Thyroid gland (tissue), 4 donors: ENCODE measurements at regions not wholly inside any gene's neighbourhood (a gene's known extent, or its start where the extent isn't known, plus 50 kb on each side); places are given as distances from the start of the nearest gene placed in this dataset.

Experiments
- POLR2A ChIP-seq, 2 donors: fragments of 450-650 bp; IDR thresholded peaks; one replicate each; pipeline ENCODE4 v1.6.1; 2017; ENCODE audit warnings: antibody characterized with exemption in 2 of 2, mild to moderate bottlenecking in 2 of 2, moderate library complexity in 1 of 2
- TF ChIP-seq, protein P1 (sequence below), 6 experiments: fragments of 200-600 bp in 3 of 6; fragments of 450-650 bp in 3 of 6; sonication (generic) in 3 of 6; IDR thresholded peaks; one replicate each; pipeline ENCODE4 v1.5.1; 2016 to 2019; ENCODE audit warnings: antibody characterized with exemption in 6 of 6, mild to moderate bottlenecking in 2 of 6, inconsistent platforms in 1 of 6, moderate library complexity in 1 of 6

DNA sequence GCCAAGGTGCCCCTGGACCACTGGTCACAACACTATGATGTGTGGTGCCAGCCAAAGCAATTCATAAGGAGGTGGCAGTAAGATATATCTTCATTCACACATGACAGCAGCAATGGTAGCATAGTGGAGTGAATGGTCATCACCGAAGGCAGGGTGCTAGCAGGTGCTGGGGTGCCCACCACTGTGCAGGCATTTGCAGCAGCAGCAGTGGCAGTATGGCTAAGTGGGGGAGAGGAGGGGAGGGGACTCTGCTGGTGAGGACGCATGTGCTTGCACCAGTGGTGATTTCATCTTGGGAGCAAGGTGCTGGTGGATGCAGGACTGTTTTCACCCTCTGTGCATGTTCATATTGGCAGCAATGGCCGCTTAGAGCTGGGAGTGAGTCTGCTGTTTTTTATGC, 419.1 kb upstream of the KLHL4 start:
- TF ChIP-seq POLR2A (IDR thresholded peaks at IDR 0.05) = no peak
- TF ChIP-seq, protein P1, sequence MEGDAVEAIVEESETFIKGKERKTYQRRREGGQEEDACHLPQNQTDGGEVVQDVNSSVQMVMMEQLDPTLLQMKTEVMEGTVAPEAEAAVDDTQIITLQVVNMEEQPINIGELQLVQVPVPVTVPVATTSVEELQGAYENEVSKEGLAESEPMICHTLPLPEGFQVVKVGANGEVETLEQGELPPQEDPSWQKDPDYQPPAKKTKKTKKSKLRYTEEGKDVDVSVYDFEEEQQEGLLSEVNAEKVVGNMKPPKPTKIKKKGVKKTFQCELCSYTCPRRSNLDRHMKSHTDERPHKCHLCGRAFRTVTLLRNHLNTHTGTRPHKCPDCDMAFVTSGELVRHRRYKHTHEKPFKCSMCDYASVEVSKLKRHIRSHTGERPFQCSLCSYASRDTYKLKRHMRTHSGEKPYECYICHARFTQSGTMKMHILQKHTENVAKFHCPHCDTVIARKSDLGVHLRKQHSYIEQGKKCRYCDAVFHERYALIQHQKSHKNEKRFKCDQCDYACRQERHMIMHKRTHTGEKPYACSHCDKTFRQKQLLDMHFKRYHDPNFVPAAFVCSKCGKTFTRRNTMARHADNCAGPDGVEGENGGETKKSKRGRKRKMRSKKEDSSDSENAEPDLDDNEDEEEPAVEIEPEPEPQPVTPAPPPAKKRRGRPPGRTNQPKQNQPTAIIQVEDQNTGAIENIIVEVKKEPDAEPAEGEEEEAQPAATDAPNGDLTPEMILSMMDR (IDR thresholded peaks at IDR 0.05) = no peak
